ENCODE measurements at regions not wholly inside any gene's neighbourhood (a gene's known extent, or its start where the extent isn't known, plus 50 kb on each side); places are given as distances from the start of the nearest gene placed in this dataset.
"Not testable (repeated sequence)": the region's sequence is repeated elsewhere in the genome, so short reads cannot be mapped to it uniquely, and the experiment has no call there.

- Histone ChIP-seq H3K4me1 (ENCODE audit: control insufficient read depth, insufficient read depth, low read length) (peaks cover 62% of the 10 kb centered on the region), H3K27me3 (ENCODE audit: control insufficient read depth, insufficient read depth, low read length) (no peaks in the 10 kb centered on the region), H3K9me3 (ENCODE audit: control insufficient read depth, insufficient read depth, low read length) (no peaks in the 10 kb centered on the region), H3K27ac (ENCODE audit: low read depth, low read length) (no peak overlapping the region), H3K36me3 (ENCODE audit: control insufficient read depth, insufficient read depth, low read length) (no peaks in the 10 kb centered on the region), H3K9ac (ENCODE audit: low read depth, low read length) (no peak overlapping the region), H3K4me3 (ENCODE audit: low read depth, low read length) (no peak overlapping the region)
Measured at GRCh38 chr2:187679454-187679853, 125.2 kb upstream of the TFPI start.

- no peaks in the 10 kb centered on the region for H3K9me3 ChIP-seq (ENCODE audit: control insufficient read depth, insufficient read depth, low read length)
- no peaks in the 10 kb centered on the region for H3K36me3 ChIP-seq (ENCODE audit: control insufficient read depth, insufficient read depth, low read length)
- no peak overlapping the region for H3K4me3 ChIP-seq (ENCODE audit: low read depth, low read length)
- H3K4me1 ChIP-seq (ENCODE audit: control insufficient read depth, insufficient read depth, low read length) = peaks cover 37% of the 10 kb centered on the region
- H3K27me3 ChIP-seq (ENCODE audit: control insufficient read depth, insufficient read depth, low read length) = no peaks in the 10 kb centered on the region
- no peak overlapping the region for H3K27ac ChIP-seq (ENCODE audit: low read depth, low read length)
- H3K9ac ChIP-seq (ENCODE audit: low read depth, low read length) = no peak overlapping the region
Measured at GRCh38 chr2:187684174-187684573, 129.9 kb upstream of the TFPI start.

- Histone ChIP-seq H3K36me3 (ENCODE audit: control insufficient read depth, insufficient read depth, low read length) (no peaks in the 10 kb centered on the region), H3K4me1 (ENCODE audit: control insufficient read depth, insufficient read depth, low read length) (peaks cover 26% of the 10 kb centered on the region), H3K27me3 (ENCODE audit: control insufficient read depth, insufficient read depth, low read length) (no peaks in the 10 kb centered on the region), H3K4me3 (ENCODE audit: low read depth, low read length) (no peak overlapping the region), H3K9me3 (ENCODE audit: control insufficient read depth, insufficient read depth, low read length) (no peaks in the 10 kb centered on the region), H3K27ac (ENCODE audit: low read depth, low read length) (no peak overlapping the region), H3K9ac (ENCODE audit: low read depth, low read length) (no peak overlapping the region)
Measured at GRCh38 chr2:187686416-187687024, 132.3 kb upstream of the TFPI start.

- no peak overlapping the region for H3K4me3 ChIP-seq (ENCODE audit: low read depth, low read length)
- no peaks in the 10 kb centered on the region for H3K27me3 ChIP-seq (ENCODE audit: control insufficient read depth, insufficient read depth, low read length)
- no peaks in the 10 kb centered on the region for H3K9me3 ChIP-seq (ENCODE audit: control insufficient read depth, insufficient read depth, low read length)
- H3K9ac ChIP-seq (ENCODE audit: low read depth, low read length) = no peak overlapping the region
- no peaks in the 10 kb centered on the region for H3K36me3 ChIP-seq (ENCODE audit: control insufficient read depth, insufficient read depth, low read length)
- peaks cover 17% of the 10 kb centered on the region for H3K4me1 ChIP-seq (ENCODE audit: control insufficient read depth, insufficient read depth, low read length)
- H3K27ac ChIP-seq (ENCODE audit: low read depth, low read length) = no peak overlapping the region
Measured at GRCh38 chr2:187687585-187687984, 133.3 kb upstream of the TFPI start.

GRCh38 chr2:187689372-187689771, 135.1 kb upstream of the TFPI start:
- no peaks in the 10 kb centered on the region for H3K9me3 ChIP-seq (ENCODE audit: control insufficient read depth, insufficient read depth, low read length)
- no peak overlapping the region for H3K9ac ChIP-seq (ENCODE audit: low read depth, low read length)
- no peak overlapping the region for H3K4me3 ChIP-seq (ENCODE audit: low read depth, low read length)
- H3K27me3 ChIP-seq (ENCODE audit: control insufficient read depth, insufficient read depth, low read length) = no peaks in the 10 kb centered on the region
- no peaks in the 10 kb centered on the region for H3K36me3 ChIP-seq (ENCODE audit: control insufficient read depth, insufficient read depth, low read length)
- peaks cover 6% of the 10 kb centered on the region for H3K4me1 ChIP-seq (ENCODE audit: control insufficient read depth, insufficient read depth, low read length)
- H3K27ac ChIP-seq (ENCODE audit: low read depth, low read length) = no peak overlapping the region

- no peak overlapping the region for H3K27ac ChIP-seq (ENCODE audit: low read depth, low read length)
- H3K9me3 ChIP-seq (ENCODE audit: control insufficient read depth, insufficient read depth, low read length) = no peaks in the 10 kb centered on the region
Measured at GRCh38 chr2:187693923-187694322, 139.7 kb upstream of the TFPI start.

GRCh38 chr2:187696644-187697043, 142.4 kb upstream of the TFPI start:
- H3K36me3 ChIP-seq (ENCODE audit: control insufficient read depth, insufficient read depth, low read length); H3K4me3 ChIP-seq (ENCODE audit: low read depth, low read length); H3K27me3 ChIP-seq (ENCODE audit: control insufficient read depth, insufficient read depth, low read length); H3K9me3 ChIP-seq (ENCODE audit: control insufficient read depth, insufficient read depth, low read length); H3K9ac ChIP-seq (ENCODE audit: low read depth, low read length); H3K27ac ChIP-seq (ENCODE audit: low read depth, low read length): not testable (repeated sequence)
- peaks cover 25% of the 10 kb centered on the region for H3K4me1 ChIP-seq (ENCODE audit: control insufficient read depth, insufficient read depth, low read length)

More at GRCh38 chr2:187693923-187694322, 139.7 kb upstream of the TFPI start:
- no peak overlapping the region for H3K9ac ChIP-seq (ENCODE audit: low read depth, low read length)
- H3K4me3 ChIP-seq (ENCODE audit: low read depth, low read length) = no peak overlapping the region
- H3K36me3 ChIP-seq (ENCODE audit: control insufficient read depth, insufficient read depth, low read length) = no peaks in the 10 kb centered on the region
- H3K4me1 ChIP-seq (ENCODE audit: control insufficient read depth, insufficient read depth, low read length) = no peaks in the 10 kb centered on the region
- no peaks in the 10 kb centered on the region for H3K27me3 ChIP-seq (ENCODE audit: control insufficient read depth, insufficient read depth, low read length)

GRCh38 chr2:187698374-187699110, 144.3 kb upstream of the TFPI start:
- Histone ChIP-seq H3K9me3 (ENCODE audit: control insufficient read depth, insufficient read depth, low read length) (no peaks in the 10 kb centered on the region), H3K4me1 (ENCODE audit: control insufficient read depth, insufficient read depth, low read length) (peaks cover 40% of the 10 kb centered on the region), H3K27me3 (ENCODE audit: control insufficient read depth, insufficient read depth, low read length) (no peaks in the 10 kb centered on the region), H3K9ac (ENCODE audit: low read depth, low read length) (no peak overlapping the region), H3K4me3 (ENCODE audit: low read depth, low read length) (no peak overlapping the region), H3K27ac (ENCODE audit: low read depth, low read length) (no peak overlapping the region), H3K36me3 (ENCODE audit: control insufficient read depth, insufficient read depth, low read length) (no peaks in the 10 kb centered on the region)

- Histone ChIP-seq H3K4me1 (ENCODE audit: control insufficient read depth, insufficient read depth, low read length) (peaks cover 40% of the 10 kb centered on the region), H3K9ac (ENCODE audit: low read depth, low read length) (no peak overlapping the region), H3K4me3 (ENCODE audit: low read depth, low read length) (0 out of 2 replicates have a peak overlapping the region, but pooled peaks have one; percentile 11), H3K27ac (ENCODE audit: low read depth, low read length) (peak overlapping the region; percentile 48), H3K9me3 (ENCODE audit: control insufficient read depth, insufficient read depth, low read length) (0 out of 2 replicates have a peak, but pooled peaks cover 2% of the 10 kb centered on the region), H3K27me3 (ENCODE audit: control insufficient read depth, insufficient read depth, low read length) (no peaks in the 10 kb centered on the region), H3K36me3 (ENCODE audit: control insufficient read depth, insufficient read depth, low read length) (no peaks in the 10 kb centered on the region)
Measured at GRCh38 chr2:187702157-187702556, 147.9 kb upstream of the TFPI start.

- 0 out of 2 replicates have a peak, but pooled peaks cover 2% of the 10 kb centered on the region for H3K9me3 ChIP-seq (ENCODE audit: control insufficient read depth, insufficient read depth, low read length)
- no peaks in the 10 kb centered on the region for H3K36me3 ChIP-seq (ENCODE audit: control insufficient read depth, insufficient read depth, low read length)
- no peak overlapping the region for H3K27ac ChIP-seq (ENCODE audit: low read depth, low read length)
- no peak overlapping the region for H3K4me3 ChIP-seq (ENCODE audit: low read depth, low read length)
- peaks cover 10% of the 10 kb centered on the region for H3K4me1 ChIP-seq (ENCODE audit: control insufficient read depth, insufficient read depth, low read length)
- no peaks in the 10 kb centered on the region for H3K27me3 ChIP-seq (ENCODE audit: control insufficient read depth, insufficient read depth, low read length)
- H3K9ac ChIP-seq (ENCODE audit: low read depth, low read length) = no peak overlapping the region
Measured at GRCh38 chr2:187708272-187708671, 154.0 kb upstream of the TFPI start.

- Histone ChIP-seq H3K9ac (ENCODE audit: low read depth, low read length) (no peak overlapping the region), H3K4me1 (ENCODE audit: control insufficient read depth, insufficient read depth, low read length) (peaks cover 10% of the 10 kb centered on the region), H3K36me3 (ENCODE audit: control insufficient read depth, insufficient read depth, low read length) (no peaks in the 10 kb centered on the region), H3K27ac (ENCODE audit: low read depth, low read length) (no peak overlapping the region), H3K27me3 (ENCODE audit: control insufficient read depth, insufficient read depth, low read length) (no peaks in the 10 kb centered on the region), H3K9me3 (ENCODE audit: control insufficient read depth, insufficient read depth, low read length) (no peaks in the 10 kb centered on the region), H3K4me3 (ENCODE audit: low read depth, low read length) (no peak overlapping the region)
Measured at GRCh38 chr2:187709065-187709464, 154.8 kb upstream of the TFPI start.
